B cell (primary cell): ENCODE measurements at regions not wholly inside any gene's neighbourhood (a gene's known extent, or its start where the extent isn't known, plus 50 kb on each side); places are given as distances from the start of the nearest gene placed in this dataset.

Source experiments
- ATAC-seq: fragments of 200-7000 bp; cut with Tn5 transposase; one replicate; pipeline ENCODE4 v1.10.0; 2021; ENCODE audit warnings: low read depth, mild to moderate bottlenecking, moderate number of reproducible peaks, moderate library complexity
- CTCF ChIA-PET: fragments of 350-600 bp; sonication (Branson Sonifier 250); formaldehyde crosslinking; loops from one replicate; lab custom pipeline; 2021; ENCODE audit warnings: antibody characterized with exemption, inconsistent platforms; lab: Charles Lee
- POLR2A ChIA-PET: fragments of 350-600 bp; sonication (Branson Sonifier 250); formaldehyde crosslinking; loops from one replicate; lab custom pipeline; 2021; ENCODE audit warnings: antibody characterized with exemption; lab: Charles Lee
- DNase-seq: peaks from one replicate; pipeline ENCODE4 v3.0.0; 2013
- H2AFZ ChIP-seq: 2 replicates; pipeline ENCODE4 v1.6.1; 2012; ENCODE audit warnings: mild to moderate bottlenecking, low read depth, low read length; ENCODE audit not compliant: insufficient read depth, poor library complexity, severe bottlenecking
- H3K27ac ChIP-seq, 2 donors: 1 replicate in 1 of 2; 2 replicates in 1 of 2; pipeline ENCODE4 v1.5.1; 2012 to 2013; ENCODE audit warnings: low read length in 2 of 2, mild to moderate bottlenecking in 2 of 2, moderate library complexity in 1 of 2
- H3K27me3 ChIP-seq, 4 experiments: fragments of 200-600 bp in 1 of 4; sonication (generic) in 1 of 4; replicated peaks in 1 of 4; 1 replicate in 2 of 4; 2 replicates in 2 of 4; pipeline versions ENCODE4 v1.6.1 to v1.7.0; 2013 to 2016; ENCODE audit warnings: low read length in 3 of 4, mild to moderate bottlenecking in 2 of 4, mixed read lengths in 1 of 4, moderate library complexity in 1 of 4; ENCODE audit not compliant: insufficient read depth in 4 of 4, control insufficient read depth in 3 of 4; ENCODE audit errors: control extremely low read depth in 1 of 4
- H3K36me3 ChIP-seq, 2 experiments: replicated peaks in 1 of 2; 1 replicate in 1 of 2; 2 replicates in 1 of 2; pipeline versions ENCODE4 v1.6.1 to v1.7.1; 2013; ENCODE audit warnings: low read length in 1 of 2; ENCODE audit not compliant: insufficient read depth in 2 of 2, control insufficient read depth in 1 of 2; ENCODE audit errors: control extremely low read depth in 1 of 2, extremely low read depth in 1 of 2
- H3K4me1 ChIP-seq, 2 donors: fragments of 200-600 bp in 1 of 2; sonication (generic) in 1 of 2; 1 replicate in 1 of 2; 2 replicates in 1 of 2; pipeline versions ENCODE4 v1.5.1 to v1.6.1; 2013 to 2017; ENCODE audit warnings: low read length in 2 of 2; ENCODE audit not compliant: control insufficient read depth in 2 of 2, insufficient read depth in 2 of 2
- H3K4me2 ChIP-seq: replicated peaks from 2 replicates; pipeline ENCODE3; 2012; ENCODE audit warnings: mild to moderate bottlenecking, low read depth, low read length; ENCODE audit not compliant: poor library complexity, severe bottlenecking
- H3K4me3 ChIP-seq, 5 experiments: fragments of 200-600 bp in 1 of 5; sonication (generic) in 1 of 5; 1 replicate in 3 of 5; 2 replicates in 2 of 5; pipeline versions ENCODE4 v1.5.1 to v1.7.0; 2011 to 2016; ENCODE audit warnings: low read length in 4 of 5, mild to moderate bottlenecking in 4 of 5, low read depth in 2 of 5, control low read depth in 1 of 5, moderate library complexity in 1 of 5; ENCODE audit not compliant: insufficient read depth in 1 of 5; ENCODE audit errors: control extremely low read depth in 1 of 5, extremely low read depth in 1 of 5
- H3K79me2 ChIP-seq: fragments of 200-600 bp; sonication (generic); one replicate; pipeline ENCODE4 v1.6.0; 2016; ENCODE audit warnings: low read length; ENCODE audit not compliant: control insufficient read depth, insufficient read depth
- H3K9ac ChIP-seq: fragments of 200-600 bp; sonication (generic); 2 replicates; pipeline ENCODE4 v1.6.1; 2017; ENCODE audit warnings: mild to moderate bottlenecking, low read length, moderate library complexity
- H3K9me3 ChIP-seq, 3 donors: one replicate each; pipeline versions ENCODE4 v1.6.1 to v1.7.1; 2013; ENCODE audit warnings: low read length in 2 of 3; ENCODE audit not compliant: control insufficient read depth in 2 of 3, insufficient read depth in 1 of 3; ENCODE audit errors: control extremely low read depth in 1 of 3
- H4K20me1 ChIP-seq: 2 replicates; pipeline ENCODE4 v1.6.0; 2012; ENCODE audit warnings: mild to moderate bottlenecking, low read length; ENCODE audit not compliant: insufficient read depth, control insufficient read depth, poor library complexity, severe bottlenecking
- H3K27ac Mint-ChIP-seq: one replicate; pipeline ENCODE4 v1.8.0; 2021; ENCODE audit warnings: mixed read lengths
- H3K27me3 Mint-ChIP-seq: one replicate; pipeline ENCODE4 v1.8.0; 2021; ENCODE audit warnings: mixed read lengths
- H3K4me1 Mint-ChIP-seq: one replicate; pipeline ENCODE4 v1.8.0; 2021; ENCODE audit warnings: mixed read lengths
- H3K4me3 Mint-ChIP-seq: one replicate; pipeline ENCODE4 v1.8.0; 2021; ENCODE audit warnings: mixed read lengths
- H3K9me3 Mint-ChIP-seq: one replicate; pipeline ENCODE4 v1.8.0; 2022; ENCODE audit warnings: mixed read lengths; ENCODE audit not compliant: insufficient read depth
- EZH2 ChIP-seq: IDR thresholded peaks from 2 replicates; pipeline ENCODE4 v1.6.1; 2012; ENCODE audit warnings: borderline replicate concordance, low read depth, mild to moderate bottlenecking, moderate library complexity, low read length; ENCODE audit not compliant: insufficient read depth, poor library complexity, severe bottlenecking
- WGBS: methylation state at CpG from one replicate; pipeline ENCODE4 v1.1.5; 2013; ENCODE audit warnings: missing lambda C conversion rate; ENCODE audit not compliant: insufficient coverage; 5-methylcytosine and 5-hydroxymethylcytosine counted together
- intact Hi-C: fragments of 100-400 bp; cut with micrococcal nuclease; formaldehyde crosslinking; loops from one replicate; pipeline ENCODE4 v1.10.0; 2022
- TF ChIP-seq, protein P1 (sequence below): fragments of 200-600 bp; IDR thresholded peaks from one replicate; pipeline ENCODE4 v1.8.0; 2022; ENCODE audit warnings: antibody characterized with exemption, mild to moderate bottlenecking

GRCh38 chr16:85485379-85485778 is 127.7 kb upstream of the GSE1 start:
- H3K27ac Mint-ChIP-seq, result no peak overlapping the region
- TF ChIP-seq, protein P1, sequence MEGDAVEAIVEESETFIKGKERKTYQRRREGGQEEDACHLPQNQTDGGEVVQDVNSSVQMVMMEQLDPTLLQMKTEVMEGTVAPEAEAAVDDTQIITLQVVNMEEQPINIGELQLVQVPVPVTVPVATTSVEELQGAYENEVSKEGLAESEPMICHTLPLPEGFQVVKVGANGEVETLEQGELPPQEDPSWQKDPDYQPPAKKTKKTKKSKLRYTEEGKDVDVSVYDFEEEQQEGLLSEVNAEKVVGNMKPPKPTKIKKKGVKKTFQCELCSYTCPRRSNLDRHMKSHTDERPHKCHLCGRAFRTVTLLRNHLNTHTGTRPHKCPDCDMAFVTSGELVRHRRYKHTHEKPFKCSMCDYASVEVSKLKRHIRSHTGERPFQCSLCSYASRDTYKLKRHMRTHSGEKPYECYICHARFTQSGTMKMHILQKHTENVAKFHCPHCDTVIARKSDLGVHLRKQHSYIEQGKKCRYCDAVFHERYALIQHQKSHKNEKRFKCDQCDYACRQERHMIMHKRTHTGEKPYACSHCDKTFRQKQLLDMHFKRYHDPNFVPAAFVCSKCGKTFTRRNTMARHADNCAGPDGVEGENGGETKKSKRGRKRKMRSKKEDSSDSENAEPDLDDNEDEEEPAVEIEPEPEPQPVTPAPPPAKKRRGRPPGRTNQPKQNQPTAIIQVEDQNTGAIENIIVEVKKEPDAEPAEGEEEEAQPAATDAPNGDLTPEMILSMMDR, result no peak
- TF ChIP-seq EZH2, result no peak
- Histone ChIP-seq H3K4me1 (peaks cover 8 to 9% of the 10 kb centered on the region in 2 donors), H3K9ac (no peak overlapping the region), H2AFZ (no peak overlapping the region), H3K79me2 (no peaks in the 10 kb centered on the region), H3K36me3 (no peaks in the 10 kb centered on the region), H3K4me2 (no peak overlapping the region), H4K20me1 (no peaks in the 10 kb centered on the region), H3K27me3 (peaks cover 0 to 25% (median 7%) of the 10 kb centered on the region in 4 experiments), H3K9me3 (no peaks in the 10 kb centered on the region), H3K4me3 (no peak overlapping the region), H3K27ac (no peak overlapping the region)
- no peak overlapping the region for H3K4me3 Mint-ChIP-seq
- no peak for ATAC-seq
- 92% methylated on average over 28 of the region's 28 CpGs for WGBS
- no peaks in the 10 kb centered on the region for H3K9me3 Mint-ChIP-seq
- H3K27me3 Mint-ChIP-seq, result peaks cover 24% of the 10 kb centered on the region
- ChIA-PET CTCF (no interaction called here), POLR2A (no interaction called here)
- intact Hi-C loops, result no loop called here
- DNase-seq, result no peak
- H3K4me1 Mint-ChIP-seq, result peaks cover 13% of the 10 kb centered on the region

DNA sequence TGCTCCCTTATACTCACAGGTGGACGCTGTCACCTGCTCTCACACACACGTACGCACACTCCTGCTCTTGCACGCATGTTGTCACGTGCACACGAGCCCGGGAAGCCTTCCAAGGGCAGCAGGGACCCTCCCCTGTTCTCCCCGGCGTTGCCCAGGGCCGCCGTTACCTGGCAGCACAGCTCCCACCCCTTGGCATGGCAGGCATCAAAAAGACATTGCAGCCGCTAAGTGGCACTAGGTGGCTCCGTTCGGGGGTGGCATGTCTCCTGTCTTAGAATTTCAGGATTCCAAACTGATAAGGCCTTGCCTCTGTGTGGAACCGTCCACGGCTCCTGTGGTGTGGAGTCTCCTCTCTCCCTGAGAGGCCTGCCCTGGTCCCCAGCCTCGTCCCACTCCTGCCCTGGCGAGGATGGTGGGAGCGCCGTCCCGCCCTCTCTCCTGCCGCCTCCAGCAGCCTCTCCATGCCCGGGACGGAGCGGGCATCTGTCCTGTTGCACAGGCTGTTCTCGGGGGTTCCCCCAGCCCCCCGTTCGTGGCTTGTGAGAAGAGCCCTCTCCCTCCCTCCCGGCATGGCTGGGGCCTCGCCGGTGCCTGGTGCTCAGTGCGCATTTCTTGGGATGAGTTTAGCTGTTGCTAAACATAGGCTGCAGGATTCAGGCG is 126.7 kb upstream of the GSE1 start:
- Histone ChIP-seq H2AFZ (no peak overlapping the region), H3K4me1 (no peaks in the 10 kb centered on the region), H3K36me3 (no peaks in the 10 kb centered on the region), H3K27me3 (peaks cover 0 to 19% (median 5%) of the 10 kb centered on the region in 4 experiments), H3K4me3 (no peak overlapping the region), H3K4me2 (no peak overlapping the region), H4K20me1 (no peaks in the 10 kb centered on the region), H3K27ac (no peak overlapping the region), H3K9me3 (peaks cover 0 to 3% (median 0%) of the 10 kb centered on the region in 3 donors), H3K9ac (no peak overlapping the region), H3K79me2 (no peaks in the 10 kb centered on the region)
- TF ChIP-seq, protein P1, result no peak
- no peak for TF ChIP-seq EZH2
- H3K4me3 Mint-ChIP-seq, result no peak overlapping the region
- DNase-seq (no peak), ATAC-seq (no peak)
- intact Hi-C loops, result no loop called here
- WGBS, result 91% methylated on average over 27 of the region's 33 CpGs
- peaks cover 4% of the 10 kb centered on the region for H3K4me1 Mint-ChIP-seq
- CTCF ChIA-PET, result interaction anchor here (1.0 to 2.0 kb wide), 2 partner anchors 126 to 130 kb away, joined by 3 to 6 read pairs; partner anchors contain the start of gene GSE1
- no peaks in the 10 kb centered on the region for H3K9me3 Mint-ChIP-seq
- no peak overlapping the region for H3K27ac Mint-ChIP-seq
- H3K27me3 Mint-ChIP-seq, result peaks cover 20% of the 10 kb centered on the region
- POLR2A ChIA-PET, result no interaction called here
